ENCODE measurements at regions not wholly inside any gene's neighbourhood (a gene's known extent, or its start where the extent isn't known, plus 50 kb on each side); places are given as distances from the start of the nearest gene placed in this dataset.

GRCh38 chr4:134375775-134376174, 174.2 kb upstream of the PABPC4L start:
- intact Hi-C loops (cut with DNase I) = no loop called here
- Histone ChIP-seq H3K27ac (no peak overlapping the region), H3K36me3 (no peaks in the 10 kb centered on the region), H3K9me3 (no peaks in the 10 kb centered on the region), H3K27me3 (replicated peaks; ENCODE audit: insufficient read depth) (no peaks in the 10 kb centered on the region), H3K4me3 (no peak overlapping the region), H3K4me1 (replicated peaks) (no peaks in the 10 kb centered on the region)
- TF ChIP-seq POLR2A (IDR thresholded peaks at IDR 0.05) (no peak), CTCF (IDR thresholded peaks at IDR 0.05) (no peak), POLR2AphosphoS5 (IDR thresholded peaks at IDR 0.05) (no peak)
- no peak for DNase-seq (ENCODE audit: low spot score)

- no peaks in the 10 kb centered on the region for H3K4me1 ChIP-seq (replicated peaks)
- TF ChIP-seq POLR2A (IDR thresholded peaks at IDR 0.05) = no peak
- TF ChIP-seq POLR2AphosphoS5 (IDR thresholded peaks at IDR 0.05) = no peak
- no peak for TF ChIP-seq CTCF (IDR thresholded peaks at IDR 0.05)
- 81% methylated on average over 1 of the region's 1 CpG for WGBS
- no peaks in the 10 kb centered on the region for H3K27me3 ChIP-seq (replicated peaks; ENCODE audit: insufficient read depth)
- H3K27ac ChIP-seq = no peak overlapping the region
- no peak for DNase-seq (ENCODE audit: low spot score)
- intact Hi-C loops (cut with DNase I) = no loop called here
- no peak overlapping the region for H3K4me3 ChIP-seq
- no peaks in the 10 kb centered on the region for H3K36me3 ChIP-seq
- H3K9me3 ChIP-seq = no peaks in the 10 kb centered on the region
Measured at GRCh38 chr4:134365852-134366251, 164.3 kb upstream of the PABPC4L start.

- intact Hi-C loops (cut with DNase I) = no loop called here
- H3K27ac ChIP-seq = no peak overlapping the region
- H3K9me3 ChIP-seq = no peaks in the 10 kb centered on the region
- DNase-seq (ENCODE audit: low spot score) = no peak
- no peak overlapping the region for H3K4me3 ChIP-seq
- no peak for TF ChIP-seq CTCF (IDR thresholded peaks at IDR 0.05)
- no peak for TF ChIP-seq POLR2AphosphoS5 (IDR thresholded peaks at IDR 0.05)
- TF ChIP-seq POLR2A (IDR thresholded peaks at IDR 0.05) = no peak
- H3K4me1 ChIP-seq (replicated peaks) = no peaks in the 10 kb centered on the region
- 92% methylated on average over 1 of the region's 1 CpG for WGBS
- H3K27me3 ChIP-seq (replicated peaks; ENCODE audit: insufficient read depth) = no peaks in the 10 kb centered on the region
- no peaks in the 10 kb centered on the region for H3K36me3 ChIP-seq
Measured at GRCh38 chr4:134364928-134365327, 163.3 kb upstream of the PABPC4L start.

- Histone ChIP-seq H3K4me1 (replicated peaks) (no peaks in the 10 kb centered on the region), H3K36me3 (no peaks in the 10 kb centered on the region), H3K4me3 (no peak overlapping the region), H3K9me3 (no peaks in the 10 kb centered on the region), H3K27ac (no peak overlapping the region), H3K27me3 (replicated peaks; ENCODE audit: insufficient read depth) (no peaks in the 10 kb centered on the region)
- 71% methylated on average over 2 of the region's 2 CpGs for WGBS
- no peak for TF ChIP-seq POLR2AphosphoS5 (IDR thresholded peaks at IDR 0.05)
- TF ChIP-seq POLR2A (IDR thresholded peaks at IDR 0.05) = no peak
- intact Hi-C loops (cut with DNase I) = no loop called here
- no peak for DNase-seq (ENCODE audit: low spot score)
Measured at GRCh38 chr4:134345244-134345643, 143.7 kb upstream of the PABPC4L start.

GRCh38 chr4:134343656-134344055, 142.1 kb upstream of the PABPC4L start:
- 88% methylated on average over 5 of the region's 5 CpGs for WGBS
- TF ChIP-seq POLR2A (IDR thresholded peaks at IDR 0.05) (no peak), POLR2AphosphoS5 (IDR thresholded peaks at IDR 0.05) (no peak), CTCF (IDR thresholded peaks at IDR 0.05) (no peak)
- Histone ChIP-seq H3K36me3 (no peaks in the 10 kb centered on the region), H3K9me3 (no peaks in the 10 kb centered on the region), H3K4me1 (replicated peaks) (no peaks in the 10 kb centered on the region), H3K27ac (no peak overlapping the region), H3K27me3 (replicated peaks; ENCODE audit: insufficient read depth) (no peaks in the 10 kb centered on the region), H3K4me3 (no peak overlapping the region)
- intact Hi-C loops (cut with DNase I) = no loop called here
- DNase-seq (ENCODE audit: low spot score) = no peak

All from prostate gland (tissue), 2 donors.